ENCODE measurements at regions not wholly inside any gene's neighbourhood (a gene's known extent, or its start where the extent isn't known, plus 50 kb on each side); places are given as distances from the start of the nearest gene placed in this dataset.
A peak's percentile ranks its signal among the peaks of the same experiment; 100 is the strongest.

DNA sequence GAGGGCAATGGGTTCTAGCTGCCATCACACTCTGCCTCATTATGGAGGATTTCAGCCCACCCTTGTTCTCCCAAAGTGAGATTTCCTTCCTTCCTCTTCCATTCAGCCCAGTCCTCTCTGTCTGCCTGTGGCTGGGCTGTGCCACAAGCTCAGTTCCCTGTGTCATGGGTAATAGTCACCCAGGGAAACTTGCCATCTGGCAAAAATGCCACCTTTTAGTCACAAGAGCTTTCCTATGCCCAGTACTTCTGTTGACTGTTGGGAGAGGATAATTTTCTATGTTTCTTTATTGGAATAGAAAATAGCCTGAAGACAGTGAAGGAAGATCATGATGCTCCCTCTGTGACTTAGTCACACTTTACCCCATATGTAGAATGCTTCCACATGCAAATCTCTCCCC, 71.4 kb downstream of the TLR4 start:
- no peak overlapping the region for H3K4me3 ChIP-seq
- no peaks in the 10 kb centered on the region for H4K20me1 ChIP-seq
- no peak for TF ChIP-seq Cebpa-rat (IDR thresholded peaks at IDR 0.05)

DNA sequence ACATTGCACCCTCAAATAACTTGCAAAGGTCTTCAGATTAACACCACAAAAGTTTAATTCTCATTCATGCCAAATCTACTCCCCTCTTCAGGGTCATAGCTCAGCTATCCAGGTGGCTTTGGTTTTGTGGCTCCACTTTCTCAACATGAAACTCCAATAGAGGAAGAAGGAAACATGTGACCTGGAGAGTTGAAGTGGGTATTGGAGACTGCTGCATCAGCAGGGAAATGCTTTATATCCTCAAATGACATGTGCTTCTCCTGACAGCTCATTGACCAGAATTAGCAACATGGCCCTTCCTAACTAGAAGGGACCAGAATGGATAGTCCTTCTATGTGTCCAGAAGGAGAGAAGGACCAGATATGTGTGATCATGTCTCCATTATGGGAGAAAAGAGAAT, 73.6 kb downstream of the TLR4 start:
- TF ChIP-seq Cebpa-rat (IDR thresholded peaks at IDR 0.05) = no peak
- Histone ChIP-seq H3K4me2 (no peak overlapping the region), H3K4me3 (no peak overlapping the region), H3K9me3 (no peaks in the 10 kb centered on the region), H4K20me1 (no peaks in the 10 kb centered on the region), H3K4me1 (peaks cover 18% of the 10 kb centered on the region), H3K27me3 (no peaks in the 10 kb centered on the region), H3K9ac (no peak overlapping the region), H3K27ac (no peak overlapping the region), H3K36me3 (no peaks in the 10 kb centered on the region)

More for the DNA sequence above, 71.4 kb downstream of the TLR4 start:
- H3K9me3 ChIP-seq = no peaks in the 10 kb centered on the region
- H3K4me2 ChIP-seq = no peak overlapping the region
- H3K36me3 ChIP-seq = no peaks in the 10 kb centered on the region
- H3K4me1 ChIP-seq = peaks cover 14% of the 10 kb centered on the region
- no peaks in the 10 kb centered on the region for H3K27me3 ChIP-seq
- H3K9ac ChIP-seq = no peak overlapping the region
- H3K27ac ChIP-seq = no peak overlapping the region

GRCh38 chr9:117779760-117780159, 75.6 kb downstream of the TLR4 start:
- Histone ChIP-seq H3K4me1 (peaks cover 28% of the 10 kb centered on the region), H4K20me1 (no peaks in the 10 kb centered on the region), H3K9me3 (no peaks in the 10 kb centered on the region), H3K27me3 (no peaks in the 10 kb centered on the region), H3K27ac (no peak overlapping the region), H3K9ac (no peak overlapping the region), H3K36me3 (no peaks in the 10 kb centered on the region), H3K4me3 (no peak overlapping the region), H3K4me2 (peak overlapping the region; percentile 18)
- no peak for TF ChIP-seq Cebpa-rat (IDR thresholded peaks at IDR 0.05)

GRCh38 chr9:117782931-117783788, 79.0 kb downstream of the TLR4 start:
- H4K20me1 ChIP-seq = no peaks in the 10 kb centered on the region
- H3K9ac ChIP-seq = peak overlapping the region; percentile 63
- peak overlapping the region; percentile 57 for H3K27ac ChIP-seq
- TF ChIP-seq Cebpa-rat (IDR thresholded peaks at IDR 0.05) = no peak
- peak overlapping the region; percentile 59 for H3K4me3 ChIP-seq
- no peaks in the 10 kb centered on the region for H3K9me3 ChIP-seq
- no peaks in the 10 kb centered on the region for H3K27me3 ChIP-seq
- H3K4me2 ChIP-seq = peak overlapping the region; percentile 82
- no peaks in the 10 kb centered on the region for H3K36me3 ChIP-seq
- peaks cover 23% of the 10 kb centered on the region for H3K4me1 ChIP-seq

DNA sequence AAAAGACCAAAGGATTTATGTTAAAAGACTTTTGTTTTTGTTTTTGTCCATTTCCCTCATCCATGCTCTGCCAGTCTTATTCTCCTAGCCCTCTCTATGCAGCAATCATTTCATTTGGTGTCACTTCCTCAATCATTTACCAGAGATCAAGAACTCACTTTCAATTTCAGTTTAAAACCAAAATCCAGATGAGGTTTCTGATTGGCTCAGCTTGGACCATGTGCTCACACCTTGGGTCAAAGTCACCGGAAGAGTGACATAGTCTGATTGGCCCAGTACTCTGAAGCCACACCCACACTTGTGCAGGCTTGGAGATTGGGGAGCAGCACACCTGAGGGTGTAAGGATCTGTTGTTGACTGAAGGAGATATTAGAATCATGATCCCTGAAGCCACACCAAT, 79.6 kb downstream of the TLR4 start:
- Histone ChIP-seq H4K20me1 (no peaks in the 10 kb centered on the region), H3K9me3 (no peaks in the 10 kb centered on the region), H3K36me3 (no peaks in the 10 kb centered on the region), H3K27ac (peak overlapping the region; percentile 57), H3K4me3 (peak overlapping the region; percentile 59; the same call in 1 of the 2 replicates), H3K4me2 (peak overlapping the region; percentile 82), H3K9ac (no peak overlapping the region), H3K27me3 (no peaks in the 10 kb centered on the region), H3K4me1 (peaks cover 23% of the 10 kb centered on the region)
- no peak for TF ChIP-seq Cebpa-rat (IDR thresholded peaks at IDR 0.05)

DNA sequence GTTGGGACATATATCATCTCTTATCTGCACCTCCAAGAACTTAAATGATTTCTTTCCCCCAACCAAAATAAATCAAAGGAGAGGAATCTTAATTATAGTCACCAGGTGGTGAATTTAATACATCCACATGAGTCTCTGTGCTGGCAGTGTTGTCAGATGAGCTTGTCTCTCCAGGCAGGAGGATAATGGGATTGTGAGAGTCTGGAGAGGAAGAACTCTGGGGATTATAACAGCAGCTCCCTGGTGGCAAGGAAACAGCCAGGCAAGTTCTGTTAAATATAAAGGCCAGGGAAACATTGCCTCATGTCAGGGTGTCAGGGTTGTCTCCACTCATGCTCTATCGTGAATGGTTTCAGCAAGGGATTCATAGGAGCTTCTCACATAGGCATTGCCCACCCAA, 80.8 kb downstream of the TLR4 start:
- no peak for TF ChIP-seq Cebpa-rat (IDR thresholded peaks at IDR 0.05)
- Histone ChIP-seq H3K4me3 (no peak overlapping the region), H4K20me1 (no peaks in the 10 kb centered on the region), H3K9ac (no peak overlapping the region), H3K36me3 (no peaks in the 10 kb centered on the region), H3K9me3 (no peaks in the 10 kb centered on the region), H3K4me1 (peaks cover 16% of the 10 kb centered on the region), H3K27me3 (no peaks in the 10 kb centered on the region), H3K27ac (no peak overlapping the region), H3K4me2 (no peak overlapping the region)

DNA sequence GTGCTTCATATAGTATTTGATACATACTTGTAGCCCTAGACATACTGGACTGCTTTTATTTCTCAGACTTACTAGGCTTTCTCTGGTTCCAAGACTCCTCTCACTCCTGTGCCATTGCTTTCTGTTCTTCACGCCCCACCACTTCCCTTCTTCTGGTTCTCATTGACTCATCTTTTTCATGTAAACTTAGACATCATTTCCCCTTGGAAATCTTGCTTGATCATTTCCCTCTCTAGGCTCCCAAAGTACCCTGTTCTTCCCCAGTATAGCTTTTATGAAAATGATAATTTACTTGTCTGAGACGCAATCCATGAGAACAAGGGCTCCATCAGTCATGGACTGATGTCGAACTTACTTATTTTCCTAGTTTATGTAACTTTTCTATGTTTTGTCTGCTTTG, 83.5 kb downstream of the TLR4 start:
- no peaks in the 10 kb centered on the region for H3K36me3 ChIP-seq
- no peaks in the 10 kb centered on the region for H3K9me3 ChIP-seq
- no peaks in the 10 kb centered on the region for H4K20me1 ChIP-seq
- H3K9ac ChIP-seq = no peak overlapping the region
- no peak overlapping the region for H3K4me3 ChIP-seq
- no peaks in the 10 kb centered on the region for H3K27me3 ChIP-seq
- no peak overlapping the region for H3K27ac ChIP-seq
- peaks cover 11% of the 10 kb centered on the region for H3K4me1 ChIP-seq
- no peak for TF ChIP-seq Cebpa-rat (IDR thresholded peaks at IDR 0.05)
- H3K4me2 ChIP-seq = no peak overlapping the region

- Histone ChIP-seq H3K4me2 (no peak overlapping the region), H3K9ac (no peak overlapping the region), H3K9me3 (no peaks in the 10 kb centered on the region), H4K20me1 (no peaks in the 10 kb centered on the region), H3K27me3 (no peaks in the 10 kb centered on the region), H3K4me1 (no peaks in the 10 kb centered on the region), H3K27ac (no peak overlapping the region), H3K36me3 (no peaks in the 10 kb centered on the region), H3K4me3 (no peak overlapping the region)
- TF ChIP-seq Cebpa-rat (IDR thresholded peaks at IDR 0.05) = no peak
Measured at GRCh38 chr9:117795271-117795670, 91.1 kb downstream of the TLR4 start.

GRCh38 chr9:117796681-117797080, 92.5 kb downstream of the TLR4 start:
- no peak overlapping the region for H3K9ac ChIP-seq
- no peaks in the 10 kb centered on the region for H3K27me3 ChIP-seq
- no peaks in the 10 kb centered on the region for H3K36me3 ChIP-seq
- no peak overlapping the region for H3K4me2 ChIP-seq
- no peak overlapping the region for H3K4me3 ChIP-seq
- no peaks in the 10 kb centered on the region for H4K20me1 ChIP-seq
- H3K4me1 ChIP-seq = no peaks in the 10 kb centered on the region
- H3K9me3 ChIP-seq = no peaks in the 10 kb centered on the region
- no peak for TF ChIP-seq Cebpa-rat (IDR thresholded peaks at IDR 0.05)
- no peak overlapping the region for H3K27ac ChIP-seq

DNA sequence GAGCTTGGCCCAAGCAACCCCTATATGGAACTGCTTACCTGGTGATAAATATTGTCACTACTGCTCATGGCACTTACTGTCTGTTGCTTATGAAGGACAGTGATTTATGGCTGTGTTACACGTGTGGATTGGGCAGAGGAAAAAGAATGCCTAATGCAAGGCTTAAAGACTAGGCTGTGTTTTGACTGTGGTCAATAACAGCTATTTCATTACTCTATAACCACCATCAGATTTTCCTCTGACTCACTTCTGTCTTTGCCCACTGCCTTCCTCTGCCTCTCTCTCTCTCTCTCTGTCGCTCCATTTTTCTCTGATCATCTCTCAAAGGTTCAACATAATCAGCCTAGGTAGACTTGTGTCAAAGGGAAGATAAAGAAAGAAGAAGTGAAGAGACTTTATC, 96.2 kb downstream of the TLR4 start:
- no peaks in the 10 kb centered on the region for H3K36me3 ChIP-seq
- no peaks in the 10 kb centered on the region for H3K27me3 ChIP-seq
- H3K4me3 ChIP-seq = no peak overlapping the region
- H4K20me1 ChIP-seq = no peaks in the 10 kb centered on the region
- no peaks in the 10 kb centered on the region for H3K4me1 ChIP-seq
- no peak overlapping the region for H3K27ac ChIP-seq
- H3K4me2 ChIP-seq = no peak overlapping the region
- no peak overlapping the region for H3K9ac ChIP-seq
- TF ChIP-seq Cebpa-rat (IDR thresholded peaks at IDR 0.05) = no peak
- no peaks in the 10 kb centered on the region for H3K9me3 ChIP-seq
